ENCODE measurements at regions not wholly inside any gene's neighbourhood (a gene's known extent, or its start where the extent isn't known, plus 50 kb on each side); places are given as distances from the start of the nearest gene placed in this dataset.

- Histone ChIP-seq H3K27ac (ENCODE audit: low read depth) (no peak overlapping the region), H3K27me3 (ENCODE audit: insufficient read depth) (no peaks in the 10 kb centered on the region), H3F3A (replicated peaks; ENCODE audit: low read depth) (no peaks in the 10 kb centered on the region), H3K9me2 (ENCODE audit: insufficient read depth) (no peaks in the 10 kb centered on the region), H3K36me3 (ENCODE audit: insufficient read depth) (no peaks in the 10 kb centered on the region), H4K20me1 (replicated peaks; ENCODE audit: insufficient read depth) (no peaks in the 10 kb centered on the region), H2AFZ (no peak overlapping the region), H3K4me1 (ENCODE audit: insufficient read depth) (peaks cover 19% of the 10 kb centered on the region), H3K4me2 (0 out of 2 replicates have a peak overlapping the region, but pooled peaks have one; percentile 3), H3K4me3 (no peak overlapping the region), H3K79me2 (replicated peaks; ENCODE audit: insufficient read depth) (no peaks in the 10 kb centered on the region)
- Mint-ChIP-seq H3K36me3 (ENCODE audit: low read depth) (no peaks in the 10 kb centered on the region), H3K27me3 (ENCODE audit: insufficient read depth, low read depth, poor library complexity) (no peaks in the 10 kb centered on the region), H3K9me3 (no peaks in the 10 kb centered on the region; the same call in 2 of the 3 replicates), H3K27ac (no peak overlapping the region), H3K4me3 (no peak overlapping the region), H3K4me1 (peaks cover 37% of the 10 kb centered on the region)
- TF ChIP-seq ZNF114 (CRISPR knock-in tag; IDR thresholded peaks at IDR 0.05) (no peak), JUNB (IDR thresholded peaks at IDR 0.05; ENCODE audit: unreplicated experiment) (no peak), STAT1 (IDR thresholded peaks at IDR 0.05; ENCODE audit: unreplicated experiment) (no peak), REST (IDR thresholded peaks at IDR 0.05; ENCODE audit: unreplicated experiment) (no peak), EZH2 (IDR thresholded peaks at IDR 0.05; ENCODE audit: low read depth, unreplicated experiment) (no peak), POLR2AphosphoS5 (IDR thresholded peaks at IDR 0.05; ENCODE audit: low read depth) (no peak), ETS1 (IDR thresholded peaks at IDR 0.05) (no peak), ZNF331 (CRISPR knock-in tag; IDR thresholded peaks at IDR 0.05; ENCODE audit: low read depth) (no peak), CREB1 (CRISPR knock-in tag; IDR thresholded peaks at IDR 0.05; ENCODE audit: low read depth) (no peak), NANOG (IDR thresholded peaks at IDR 0.05; ENCODE audit: borderline replicate concordance) (no peak)
- TF ChIP-seq, protein P1, sequence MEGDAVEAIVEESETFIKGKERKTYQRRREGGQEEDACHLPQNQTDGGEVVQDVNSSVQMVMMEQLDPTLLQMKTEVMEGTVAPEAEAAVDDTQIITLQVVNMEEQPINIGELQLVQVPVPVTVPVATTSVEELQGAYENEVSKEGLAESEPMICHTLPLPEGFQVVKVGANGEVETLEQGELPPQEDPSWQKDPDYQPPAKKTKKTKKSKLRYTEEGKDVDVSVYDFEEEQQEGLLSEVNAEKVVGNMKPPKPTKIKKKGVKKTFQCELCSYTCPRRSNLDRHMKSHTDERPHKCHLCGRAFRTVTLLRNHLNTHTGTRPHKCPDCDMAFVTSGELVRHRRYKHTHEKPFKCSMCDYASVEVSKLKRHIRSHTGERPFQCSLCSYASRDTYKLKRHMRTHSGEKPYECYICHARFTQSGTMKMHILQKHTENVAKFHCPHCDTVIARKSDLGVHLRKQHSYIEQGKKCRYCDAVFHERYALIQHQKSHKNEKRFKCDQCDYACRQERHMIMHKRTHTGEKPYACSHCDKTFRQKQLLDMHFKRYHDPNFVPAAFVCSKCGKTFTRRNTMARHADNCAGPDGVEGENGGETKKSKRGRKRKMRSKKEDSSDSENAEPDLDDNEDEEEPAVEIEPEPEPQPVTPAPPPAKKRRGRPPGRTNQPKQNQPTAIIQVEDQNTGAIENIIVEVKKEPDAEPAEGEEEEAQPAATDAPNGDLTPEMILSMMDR (conservative IDR thresholded peaks at IDR 0.05; ENCODE audit: low read depth in 2 of 2) = no peak
- no peak for DNase-seq (ENCODE audit: low spot score)
- no peak for ATAC-seq
These were observed 94.4 kb upstream of the COL1A2 start for GRCh38 chr7:94300176-94300835.
